Mucosa of descending colon (tissue), 3 donors: ENCODE measurements at regions not wholly inside any gene's neighbourhood (a gene's known extent, or its start where the extent isn't known, plus 50 kb on each side); places are given as distances from the start of the nearest gene placed in this dataset.

ENCODE experiments used
- ATAC-seq: fragments of 200-7000 bp; cut with Tn5 transposase; one replicate; pipeline ENCODE4 v1.9.1; 2020; ENCODE audit warnings: mild to moderate bottlenecking, moderate library complexity
- DNase-seq, 3 donors: peaks; one replicate each; pipeline ENCODE4 v3.0.0-alpha.2; 2020
- H3K36me3 ChIP-seq: fragments of 200-600 bp; one replicate; pipeline ENCODE4 v1.8.0; 2021; ENCODE audit warnings: low read depth, mild to moderate bottlenecking
- H3K4me1 ChIP-seq: fragments of 200-600 bp; one replicate; pipeline ENCODE4 v1.8.0; 2021; ENCODE audit warnings: low read depth, mild to moderate bottlenecking
- H3K4me3 ChIP-seq: fragments of 200-600 bp; one replicate; pipeline ENCODE4 v1.8.0; 2021; ENCODE audit warnings: mild to moderate bottlenecking
- H3K9me3 ChIP-seq: fragments of 200-600 bp; one replicate; pipeline ENCODE4 v1.8.0; 2021; ENCODE audit warnings: mild to moderate bottlenecking
- CTCF ChIP-seq: fragments of 200-600 bp; IDR thresholded peaks from one replicate; pipeline ENCODE4 v1.8.0; 2022; ENCODE audit warnings: antibody characterized with exemption, mild to moderate bottlenecking
- intact Hi-C, 2 donors: fragments of 100-400 bp; cut with DNase I in 1 of 2; cut with micrococcal nuclease in 1 of 2; formaldehyde crosslinking; loops; one replicate each; pipeline versions ENCODE4 v1.11.0 to v1.11.1; 2022; cut with DNase I, micrococcal nuclease
- donor health status: DM: no; HTN: no; CAD: no; lungs with moderate emphysema.
- donor health status: DM: no; HTN: no; CAD: no.
- donor health status: DM: no; HTN: yes; CAD: no.

GRCh38 chr1:101307985-101308689 lies 71.3 kb downstream of the S1PR1 start:
- Histone ChIP-seq H3K9me3 (no peaks in the 10 kb centered on the region), H3K4me3 (no peak overlapping the region), H3K4me1 (peaks cover 9% of the 10 kb centered on the region), H3K36me3 (no peaks in the 10 kb centered on the region)
- TF ChIP-seq CTCF: no peak
- ATAC-seq (no peak), DNase-seq (no peak)
- intact Hi-C loops: loop anchor here in 1 of 2 donors (10.0 kb wide), 1 partner anchor 47 kb away; no protein-coding TSS in a partner anchor

- DNase-seq (no peak), ATAC-seq (peak; percentile 20)
- H3K9me3 ChIP-seq: no peaks in the 10 kb centered on the region
- no peaks in the 10 kb centered on the region for H3K36me3 ChIP-seq
- peaks cover 9% of the 10 kb centered on the region for H3K4me1 ChIP-seq
- H3K4me3 ChIP-seq: no peak overlapping the region
- TF ChIP-seq CTCF: no peak
- intact Hi-C loops: loop anchor here in 1 of 2 donors (10.0 kb wide), 1 partner anchor 46 kb away; no protein-coding TSS in a partner anchor
Observed at GRCh38 chr1:101308935-101309333, 72.1 kb downstream of the S1PR1 start.

- DNase-seq (peak; percentile 48 to 82 (median 51)), ATAC-seq (peak; percentile 82)
- TF ChIP-seq CTCF: peak; percentile 83
- no peaks in the 10 kb centered on the region for H3K9me3 ChIP-seq
- H3K36me3 ChIP-seq: no peaks in the 10 kb centered on the region
- H3K4me1 ChIP-seq: peaks cover 9% of the 10 kb centered on the region
- H3K4me3 ChIP-seq: no peak overlapping the region
- intact Hi-C loops: loop anchor here in 1 of 2 donors (10.0 kb wide), 1 partner anchor 45 kb away; no protein-coding TSS in a partner anchor
Observed at GRCh38 chr1:101309334-101310311, 72.8 kb downstream of the S1PR1 start.

- Histone ChIP-seq H3K4me3 (no peak overlapping the region), H3K36me3 (no peaks in the 10 kb centered on the region), H3K9me3 (no peaks in the 10 kb centered on the region), H3K4me1 (peaks cover 9% of the 10 kb centered on the region)
- no peak for TF ChIP-seq CTCF
- DNase-seq: no peak
- intact Hi-C loops: no loop called here
- no peak for ATAC-seq
Observed at GRCh38 chr1:101310506-101310905, 73.7 kb downstream of the S1PR1 start.

- ATAC-seq: no peak
- TF ChIP-seq CTCF: no peak
- no peak for DNase-seq
- Histone ChIP-seq H3K4me1 (peaks cover 9% of the 10 kb centered on the region), H3K9me3 (no peaks in the 10 kb centered on the region), H3K4me3 (no peak overlapping the region), H3K36me3 (no peaks in the 10 kb centered on the region)
- intact Hi-C loops: no loop called here
Observed at GRCh38 chr1:101311146-101311920, 74.5 kb downstream of the S1PR1 start.
